Dendritic cell treated with granulocyte-macrophage colony-stimulating factor and Interleukin-4, amounts not matched to agents 40 ng/mL and 50 ng/mL, for 4 days (primary cell): ENCODE measurements at regions not wholly inside any gene's neighbourhood (a gene's known extent, or its start where the extent isn't known, plus 50 kb on each side); places are given as distances from the start of the nearest gene placed in this dataset.

Experiments used
- H3K27ac Mint-ChIP-seq: one replicate; pipeline ENCODE4 v1.8.0; 2022; ENCODE audit warnings: mild to moderate bottlenecking, mixed read lengths
- H3K27me3 Mint-ChIP-seq: one replicate; pipeline ENCODE4 v1.8.0; 2022; ENCODE audit warnings: mild to moderate bottlenecking, mixed read lengths
- H3K36me3 Mint-ChIP-seq: one replicate; pipeline ENCODE4 v1.8.0; 2022; ENCODE audit warnings: low read depth, mixed read lengths
- H3K4me1 Mint-ChIP-seq: one replicate; pipeline ENCODE4 v1.8.0; 2022; ENCODE audit warnings: low read depth, mixed read lengths
- H3K4me3 Mint-ChIP-seq: one replicate; pipeline ENCODE4 v1.8.0; 2022; ENCODE audit warnings: mild to moderate bottlenecking, moderate library complexity, mixed read lengths
- H3K9me3 Mint-ChIP-seq: one replicate; pipeline ENCODE4 v1.8.0; 2022; ENCODE audit warnings: mixed read lengths
- intact Hi-C: fragments of 100-400 bp; cut with micrococcal nuclease; formaldehyde crosslinking; loops from one replicate; pipeline ENCODE4 v1.15.0; 2022

DNA sequence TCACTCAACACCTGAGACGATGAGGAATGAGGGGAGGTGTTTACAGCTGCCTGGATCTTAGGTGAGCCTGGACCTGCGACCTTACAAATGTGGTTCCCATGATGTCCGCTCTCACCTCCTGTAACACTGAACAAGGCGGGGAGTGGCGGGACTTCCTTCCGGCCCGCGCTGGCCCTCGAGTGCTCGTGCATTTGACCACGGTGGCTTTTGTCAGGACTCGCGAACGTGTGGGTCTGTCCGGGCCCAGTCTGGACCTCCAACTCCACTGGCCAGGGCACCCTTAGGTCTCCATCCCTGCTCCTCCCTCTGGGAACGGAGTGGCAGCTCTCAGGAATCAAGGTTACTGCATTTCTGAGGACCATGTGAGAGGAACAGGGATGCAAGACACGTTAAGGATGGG is 263.0 kb upstream of the SALL3 start:
- H3K27ac Mint-ChIP-seq: no peak overlapping the region
- H3K27me3 Mint-ChIP-seq: peaks cover 10% of the 10 kb centered on the region
- H3K9me3 Mint-ChIP-seq: peaks cover 19% of the 10 kb centered on the region
- no peaks in the 10 kb centered on the region for H3K36me3 Mint-ChIP-seq
- no peaks in the 10 kb centered on the region for H3K4me1 Mint-ChIP-seq
- intact Hi-C loops: no loop called here
- H3K4me3 Mint-ChIP-seq: no peak overlapping the region

DNA sequence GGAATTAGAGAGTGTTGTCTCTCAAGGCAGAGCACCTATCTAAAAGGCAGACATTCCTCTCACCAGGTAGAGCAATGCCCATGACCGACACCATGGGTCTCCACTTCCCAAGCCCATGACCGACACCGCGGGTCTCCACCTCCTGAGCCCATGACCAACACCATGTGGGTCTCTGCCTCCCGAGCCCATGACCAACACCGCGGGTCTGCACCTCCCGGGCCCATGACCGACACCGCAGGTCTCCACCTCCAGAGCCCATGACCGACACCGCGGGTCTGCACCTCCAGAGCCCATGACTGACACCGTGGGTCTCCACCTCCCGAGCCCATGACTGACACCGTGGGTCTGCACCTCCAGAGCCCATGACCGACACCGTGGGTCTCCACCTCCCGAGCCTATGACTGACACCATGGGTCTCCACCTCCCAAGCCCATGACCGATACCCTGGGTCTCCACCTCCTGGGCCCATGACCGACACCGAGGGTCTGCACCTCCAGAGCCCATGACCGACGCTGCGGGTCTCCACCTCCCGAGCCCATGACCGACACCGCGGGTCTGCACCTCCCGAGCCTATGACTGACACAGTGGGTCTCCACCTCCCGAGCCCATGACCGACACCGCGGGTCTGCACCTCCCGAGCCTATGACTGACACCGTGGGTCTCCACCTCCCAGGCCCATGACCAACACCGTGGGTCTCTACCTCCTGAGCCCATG is 262.4 kb upstream of the SALL3 start:
- Mint-ChIP-seq H3K36me3 (no peaks in the 10 kb centered on the region), H3K9me3 (peaks cover 18% of the 10 kb centered on the region), H3K27me3 (peaks cover 13% of the 10 kb centered on the region), H3K4me1 (no peaks in the 10 kb centered on the region), H3K4me3 (no peak overlapping the region), H3K27ac (no peak overlapping the region)
- intact Hi-C loops: no loop called here

DNA sequence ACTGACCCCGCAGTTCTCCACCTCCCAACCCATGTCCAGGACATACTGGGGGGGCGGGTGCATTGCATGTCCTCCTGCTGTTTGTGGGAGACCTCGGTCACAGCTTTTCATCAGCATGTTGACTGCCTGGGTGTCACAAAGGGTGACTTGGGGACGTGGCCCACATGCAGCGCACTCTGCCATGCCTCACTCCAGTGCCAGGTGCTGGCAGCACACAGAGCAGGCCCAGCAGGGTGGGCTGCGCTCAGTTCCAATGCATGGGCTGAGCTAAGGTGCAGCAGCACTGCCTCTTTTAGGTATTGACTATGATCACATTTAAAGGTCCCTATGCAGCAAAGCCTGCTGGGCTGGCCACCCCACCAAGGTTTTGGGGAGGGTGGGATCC is 261.9 kb upstream of the SALL3 start:
- Mint-ChIP-seq H3K4me3 (no peak overlapping the region), H3K27me3 (peaks cover 13% of the 10 kb centered on the region), H3K4me1 (no peaks in the 10 kb centered on the region), H3K9me3 (peaks cover 18% of the 10 kb centered on the region), H3K27ac (no peak overlapping the region), H3K36me3 (no peaks in the 10 kb centered on the region)
- intact Hi-C loops: no loop called here

DNA sequence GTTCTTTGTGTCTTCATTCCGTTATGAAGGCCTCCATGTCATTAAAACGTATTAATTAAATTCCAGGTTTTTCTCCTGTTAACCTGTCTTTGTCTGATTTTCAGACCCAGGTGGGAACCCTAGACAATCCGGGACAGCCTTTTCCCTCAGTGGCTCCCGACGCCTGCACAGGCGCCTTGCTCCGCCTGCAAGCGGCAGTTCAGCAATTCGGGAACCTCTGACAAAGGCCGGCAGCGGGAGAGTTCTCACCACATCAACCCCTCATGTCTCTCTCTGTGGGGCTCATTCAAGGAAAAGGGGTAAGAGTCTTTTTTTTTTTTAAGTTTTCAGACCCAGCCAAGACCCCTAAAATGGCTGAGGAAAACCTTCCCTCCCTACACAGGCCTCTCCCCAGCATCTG is 259.8 kb upstream of the SALL3 start:
- no peaks in the 10 kb centered on the region for H3K36me3 Mint-ChIP-seq
- H3K27ac Mint-ChIP-seq: no peak overlapping the region
- intact Hi-C loops: no loop called here
- H3K9me3 Mint-ChIP-seq: peaks cover 18% of the 10 kb centered on the region
- peaks cover 15% of the 10 kb centered on the region for H3K27me3 Mint-ChIP-seq
- no peaks in the 10 kb centered on the region for H3K4me1 Mint-ChIP-seq
- no peak overlapping the region for H3K4me3 Mint-ChIP-seq

DNA sequence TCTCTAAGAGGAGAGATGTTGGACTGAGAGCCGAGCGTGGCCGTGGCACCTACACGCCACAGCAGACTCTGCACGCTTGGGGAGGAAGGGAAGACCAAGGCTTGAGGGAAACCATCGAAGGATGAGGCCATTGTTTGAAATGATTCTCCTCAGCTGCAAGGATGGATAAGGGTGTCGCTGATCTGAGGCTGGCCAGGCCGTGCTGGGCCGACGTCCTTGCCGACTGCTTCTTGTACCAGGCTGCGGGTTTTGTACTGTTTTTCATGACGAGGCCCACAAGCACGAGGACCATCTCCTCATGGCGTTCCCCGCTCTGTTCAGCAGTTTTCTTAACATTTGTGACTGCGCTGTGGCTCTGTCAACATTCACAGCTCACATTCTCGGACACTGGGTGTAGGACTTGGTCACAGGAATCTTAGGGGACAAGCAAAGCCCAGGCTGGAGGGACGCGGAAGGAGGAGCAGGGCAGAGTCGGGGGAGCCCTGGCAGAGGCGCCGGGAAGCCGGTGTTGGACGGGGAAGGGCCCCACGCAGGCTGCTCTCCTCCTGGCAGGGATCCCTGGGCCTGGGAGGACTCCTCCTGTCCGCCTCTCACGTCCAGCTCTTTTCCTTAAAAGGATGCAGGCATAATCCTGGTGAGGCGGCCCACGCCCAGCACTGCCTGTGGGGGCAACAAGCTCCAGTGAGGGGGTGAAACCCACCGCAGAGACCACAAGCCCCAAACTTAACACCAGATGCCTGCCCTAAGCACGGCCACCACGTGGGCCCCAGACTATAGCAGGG is 259.0 kb upstream of the SALL3 start:
- Mint-ChIP-seq H3K27ac (no peak overlapping the region), H3K4me1 (no peaks in the 10 kb centered on the region), H3K27me3 (peaks cover 15% of the 10 kb centered on the region), H3K4me3 (no peak overlapping the region), H3K9me3 (peaks cover 18% of the 10 kb centered on the region), H3K36me3 (no peaks in the 10 kb centered on the region)
- intact Hi-C loops: no loop called here

DNA sequence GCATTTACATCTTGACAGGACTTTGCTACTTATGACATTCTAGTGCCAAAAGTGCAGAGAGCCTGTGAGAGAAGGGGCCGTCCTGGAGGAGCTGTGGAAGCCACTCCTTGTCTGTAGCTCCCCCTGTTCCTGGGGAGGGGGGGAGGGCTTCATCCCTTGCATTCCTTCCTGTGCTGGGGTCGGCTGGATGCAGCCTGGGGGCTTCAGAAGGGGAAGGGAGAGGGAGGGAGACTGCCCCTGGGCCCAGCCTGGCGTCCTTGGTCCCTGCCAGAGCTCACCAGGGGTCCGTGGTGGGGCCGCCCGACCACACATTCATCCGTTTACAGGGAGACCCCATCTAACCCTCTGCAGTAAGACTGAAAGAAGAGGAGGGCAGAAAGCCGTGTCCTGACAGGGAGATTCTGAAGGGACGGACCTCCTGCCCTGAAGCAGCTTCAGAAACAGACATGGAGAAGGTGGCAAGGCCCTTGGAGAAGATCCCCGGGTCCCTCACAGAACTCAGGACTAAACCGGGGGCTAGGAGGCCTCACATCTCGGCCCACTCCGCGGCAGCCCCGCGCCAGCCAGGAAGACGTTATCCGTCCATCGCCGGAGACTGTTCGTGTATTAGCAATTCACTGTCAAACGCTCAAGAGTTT is 258.3 kb upstream of the SALL3 start:
- no peaks in the 10 kb centered on the region for H3K36me3 Mint-ChIP-seq
- peaks cover 15% of the 10 kb centered on the region for H3K27me3 Mint-ChIP-seq
- no peaks in the 10 kb centered on the region for H3K4me1 Mint-ChIP-seq
- no peak overlapping the region for H3K4me3 Mint-ChIP-seq
- H3K27ac Mint-ChIP-seq: no peak overlapping the region
- H3K9me3 Mint-ChIP-seq: peaks cover 18% of the 10 kb centered on the region
- intact Hi-C loops: no loop called here

DNA sequence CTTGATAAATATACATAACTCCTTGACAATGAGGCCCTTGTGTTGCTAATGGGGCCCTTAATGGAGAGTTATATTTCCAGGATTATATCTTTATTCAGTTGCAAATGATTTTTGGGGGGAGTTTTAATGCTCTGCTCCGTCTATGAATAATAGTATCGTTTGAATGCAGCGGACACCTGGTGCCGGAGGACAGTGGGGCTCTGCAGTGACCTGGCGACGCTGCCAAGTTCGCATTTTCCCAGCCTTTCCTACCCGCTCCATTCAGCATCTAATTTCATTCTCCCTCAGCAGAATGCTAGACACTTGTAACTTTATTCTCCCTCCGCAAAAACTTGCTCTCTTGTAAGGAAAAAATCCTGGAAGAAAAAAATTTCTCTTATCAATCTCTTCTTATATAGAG is 257.6 kb upstream of the SALL3 start:
- H3K4me1 Mint-ChIP-seq: no peaks in the 10 kb centered on the region
- peaks cover 18% of the 10 kb centered on the region for H3K9me3 Mint-ChIP-seq
- intact Hi-C loops: no loop called here
- no peaks in the 10 kb centered on the region for H3K36me3 Mint-ChIP-seq
- H3K27ac Mint-ChIP-seq: no peak overlapping the region
- no peak overlapping the region for H3K4me3 Mint-ChIP-seq
- H3K27me3 Mint-ChIP-seq: peaks cover 15% of the 10 kb centered on the region

DNA sequence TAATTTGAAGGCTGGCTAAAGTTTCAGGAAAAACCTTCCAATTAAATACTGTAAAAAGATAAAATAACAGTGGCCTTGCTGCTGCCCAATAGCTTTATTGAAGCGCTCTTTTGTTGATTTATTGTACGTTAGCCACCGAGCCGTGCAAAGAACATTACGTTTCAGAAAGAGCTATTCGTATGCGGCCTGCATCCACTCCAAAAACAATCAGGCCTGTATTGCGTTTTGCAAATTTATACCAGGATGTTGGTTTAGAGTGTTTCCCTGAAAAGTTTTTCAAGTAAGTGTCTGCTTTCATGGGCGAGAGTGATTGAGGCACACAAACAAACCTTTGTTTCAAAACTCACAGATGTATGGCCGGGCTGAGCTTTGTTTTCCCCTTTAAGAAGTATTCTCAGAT is 257.2 kb upstream of the SALL3 start:
- peaks cover 16% of the 10 kb centered on the region for H3K9me3 Mint-ChIP-seq
- peaks cover 15% of the 10 kb centered on the region for H3K27me3 Mint-ChIP-seq
- H3K36me3 Mint-ChIP-seq: no peaks in the 10 kb centered on the region
- no peaks in the 10 kb centered on the region for H3K4me1 Mint-ChIP-seq
- no peak overlapping the region for H3K27ac Mint-ChIP-seq
- intact Hi-C loops: no loop called here
- no peak overlapping the region for H3K4me3 Mint-ChIP-seq

DNA sequence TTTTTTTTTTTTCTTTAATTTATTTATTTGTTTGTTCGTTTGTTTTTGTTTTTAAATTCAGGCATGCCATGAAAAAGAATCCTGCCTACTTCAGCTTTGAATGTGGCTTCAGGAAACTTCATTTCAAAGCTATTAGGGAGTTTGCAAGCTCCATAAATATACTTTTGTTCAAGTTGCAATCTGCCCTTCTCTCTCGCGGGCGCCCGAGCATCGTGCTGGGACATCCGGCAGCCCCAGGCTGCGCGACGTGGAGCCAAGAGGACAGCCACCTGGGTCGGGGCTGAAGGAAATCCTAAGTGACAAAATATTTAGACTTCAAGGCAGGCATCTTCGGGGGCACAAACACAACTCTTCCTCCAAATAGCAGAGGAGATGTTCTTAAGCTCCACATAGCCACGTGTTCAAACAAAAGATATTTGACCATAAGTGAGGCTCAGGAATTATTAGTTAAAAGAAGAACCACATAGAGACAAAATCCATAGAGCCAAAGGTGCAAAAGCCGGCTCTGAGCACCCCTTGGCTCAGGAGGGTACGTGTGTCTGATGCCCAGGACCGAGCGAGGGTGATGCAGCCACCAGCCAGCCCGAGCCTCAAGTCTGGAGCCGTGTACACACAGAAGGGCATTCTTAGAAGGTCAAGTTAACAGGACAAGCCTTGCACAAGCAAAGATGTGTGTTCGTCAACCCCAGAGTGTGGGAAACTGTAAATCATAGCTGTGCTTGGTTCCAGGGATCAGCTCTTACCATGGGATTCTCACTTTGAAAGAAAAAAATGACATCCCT is 256.5 kb upstream of the SALL3 start:
- intact Hi-C loops: no loop called here
- Mint-ChIP-seq H3K9me3 (peaks cover 8% of the 10 kb centered on the region), H3K36me3 (no peaks in the 10 kb centered on the region), H3K27me3 (peaks cover 15% of the 10 kb centered on the region), H3K4me3 (no peak overlapping the region), H3K4me1 (no peaks in the 10 kb centered on the region), H3K27ac (no peak overlapping the region)

DNA sequence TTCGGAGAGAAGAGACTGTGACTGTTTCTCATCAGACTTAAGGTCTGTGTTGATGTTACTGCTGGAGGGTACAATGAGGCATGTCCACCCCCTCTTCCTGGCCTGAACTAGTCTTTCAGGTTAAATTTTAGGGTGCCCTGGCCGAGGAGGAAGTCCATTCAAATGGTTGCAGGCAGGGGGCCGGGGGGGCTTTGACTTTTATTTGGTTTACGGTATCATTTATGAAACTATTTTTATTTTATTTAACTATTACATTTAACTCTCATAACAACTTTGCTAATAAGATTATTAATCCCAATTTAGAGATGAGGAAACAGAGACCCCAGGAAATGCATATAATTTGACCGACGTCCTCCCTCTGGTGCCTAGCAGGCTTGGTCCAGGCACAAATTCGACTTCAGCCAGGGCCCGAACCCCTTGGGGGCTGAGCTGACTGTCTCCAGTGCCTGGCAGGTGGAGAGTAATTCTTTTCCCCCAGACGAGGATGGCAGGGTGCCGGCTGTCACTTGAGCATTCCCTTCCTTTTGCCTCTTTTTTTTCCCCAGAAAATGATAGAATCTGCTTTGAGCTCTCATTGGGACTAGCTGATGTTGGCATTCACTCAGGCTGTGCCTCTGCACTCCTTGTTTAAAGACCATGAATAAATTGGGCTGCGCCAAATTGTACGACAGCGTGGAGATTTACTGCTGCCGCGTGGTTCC is 255.3 kb upstream of the SALL3 start:
- H3K9me3 Mint-ChIP-seq: no peaks in the 10 kb centered on the region
- H3K27ac Mint-ChIP-seq: no peak overlapping the region
- peaks cover 15% of the 10 kb centered on the region for H3K27me3 Mint-ChIP-seq
- no peak overlapping the region for H3K4me3 Mint-ChIP-seq
- intact Hi-C loops: no loop called here
- no peaks in the 10 kb centered on the region for H3K4me1 Mint-ChIP-seq
- no peaks in the 10 kb centered on the region for H3K36me3 Mint-ChIP-seq

DNA sequence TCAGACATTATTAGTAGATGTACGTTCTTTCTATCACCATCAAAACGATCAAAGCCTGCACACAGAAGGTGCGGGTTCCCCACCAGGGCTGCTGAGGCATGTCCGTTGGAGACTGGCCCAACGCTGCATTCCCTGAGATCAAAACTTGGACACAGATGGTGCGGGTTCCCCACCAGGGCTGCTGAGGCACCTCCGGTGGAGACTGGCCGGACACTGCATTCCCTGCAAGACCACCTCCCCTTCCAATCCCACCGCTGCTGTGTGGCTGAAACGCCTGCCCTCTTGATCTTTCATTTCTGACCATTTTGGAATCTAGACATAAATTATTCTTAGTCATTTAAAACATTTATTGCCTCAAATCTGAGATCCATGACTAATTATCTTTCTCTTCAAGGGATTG is 254.2 kb upstream of the SALL3 start:
- H3K27ac Mint-ChIP-seq: no peak overlapping the region
- intact Hi-C loops: no loop called here
- no peaks in the 10 kb centered on the region for H3K36me3 Mint-ChIP-seq
- no peaks in the 10 kb centered on the region for H3K9me3 Mint-ChIP-seq
- no peak overlapping the region for H3K4me3 Mint-ChIP-seq
- no peaks in the 10 kb centered on the region for H3K4me1 Mint-ChIP-seq
- H3K27me3 Mint-ChIP-seq: peaks cover 17% of the 10 kb centered on the region

DNA sequence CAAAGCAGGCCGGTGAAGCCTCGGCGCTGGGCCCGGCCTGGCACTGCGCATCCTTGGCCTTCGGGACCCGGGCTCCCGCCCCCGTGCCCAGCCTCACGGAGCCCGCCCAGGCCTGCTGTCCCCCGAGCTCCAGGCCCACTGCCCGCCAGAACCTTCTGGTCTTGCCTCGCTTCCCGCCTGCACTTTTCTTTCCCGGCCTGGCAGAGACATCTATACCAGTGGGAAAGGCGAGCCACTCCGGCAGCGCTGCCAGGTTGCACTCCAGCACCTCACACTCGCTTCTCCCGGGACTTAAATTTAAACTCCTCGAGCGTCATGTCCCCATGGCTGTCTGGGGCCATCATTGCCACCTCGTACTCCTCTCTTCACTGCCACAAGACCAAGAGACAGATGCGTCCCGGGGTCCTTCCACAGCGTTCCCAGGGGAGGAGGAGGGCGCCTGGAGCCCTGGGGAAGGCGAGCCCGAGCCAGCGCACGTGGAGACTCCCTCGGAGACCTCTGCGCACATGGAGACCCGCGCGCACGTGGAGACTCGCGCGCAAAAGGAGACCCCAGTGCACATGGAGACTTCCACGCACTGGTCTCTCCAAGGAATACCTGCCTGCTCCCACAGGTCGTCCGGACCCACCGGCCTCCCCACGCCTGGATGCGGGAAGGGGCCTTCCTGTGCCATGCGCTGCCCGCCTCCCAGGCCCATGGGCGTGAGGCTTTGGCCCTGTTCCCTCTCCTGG is 253.1 kb upstream of the SALL3 start:
- H3K4me1 Mint-ChIP-seq: no peaks in the 10 kb centered on the region
- H3K9me3 Mint-ChIP-seq: no peaks in the 10 kb centered on the region
- peaks cover 8% of the 10 kb centered on the region for H3K27me3 Mint-ChIP-seq
- H3K36me3 Mint-ChIP-seq: no peaks in the 10 kb centered on the region
- intact Hi-C loops: no loop called here
- H3K27ac Mint-ChIP-seq: no peak overlapping the region
- no peak overlapping the region for H3K4me3 Mint-ChIP-seq
